Thyroid gland (tissue), 4 donors: ENCODE measurements at regions not wholly inside any gene's neighbourhood (a gene's known extent, or its start where the extent isn't known, plus 50 kb on each side); places are given as distances from the start of the nearest gene placed in this dataset.

Source experiments
- CTCF ChIP-seq, 6 experiments: fragments of 200-600 bp in 3 of 6; fragments of 450-650 bp in 3 of 6; sonication (generic) in 3 of 6; IDR thresholded peaks; one replicate each; pipeline ENCODE4 v1.5.1; 2016 to 2019; ENCODE audit warnings: antibody characterized with exemption in 6 of 6, mild to moderate bottlenecking in 2 of 6, inconsistent platforms in 1 of 6, moderate library complexity in 1 of 6
- POLR2A ChIP-seq, 2 donors: fragments of 450-650 bp; IDR thresholded peaks; one replicate each; pipeline ENCODE4 v1.6.1; 2017; ENCODE audit warnings: antibody characterized with exemption in 2 of 2, mild to moderate bottlenecking in 2 of 2, moderate library complexity in 1 of 2

GRCh38 chr2:235127931-235128330 is 176.1 kb downstream of the SH3BP4 start:
- TF ChIP-seq CTCF (IDR thresholded peaks at IDR 0.05) (no peak), POLR2A (IDR thresholded peaks at IDR 0.05) (no peak)
